ENCODE measurements at regions not wholly inside any gene's neighbourhood (a gene's known extent, or its start where the extent isn't known, plus 50 kb on each side); places are given as distances from the start of the nearest gene placed in this dataset.

GRCh38 chr3:117540597-117540996 is 831.0 kb downstream of the TUSC7 start:
- no peak for TF ChIP-seq CTCF (IDR thresholded peaks at IDR 0.05)
- no peak for TF ChIP-seq POLR2AphosphoS5 (IDR thresholded peaks at IDR 0.05)
- TF ChIP-seq EP300 (IDR thresholded peaks at IDR 0.05): no peak
- no peak for TF ChIP-seq POLR2A (IDR thresholded peaks at IDR 0.05)
- Histone ChIP-seq H3K9me3 (no peaks in the 10 kb centered on the region), H3K4me3 (no peak overlapping the region), H3K4me1 (no peaks in the 10 kb centered on the region), H3K27ac (no peak overlapping the region), H3K27me3 (no peaks in the 10 kb centered on the region), H3K36me3 (no peaks in the 10 kb centered on the region)
- no peak for ATAC-seq
- WGBS, 2 donors (ENCODE audit: low coverage in 1 of 2): 78 to 88% methylated on average over 1 of the region's 1 CpG

GRCh38 chr3:117541721-117542120 is 832.1 kb downstream of the TUSC7 start:
- Histone ChIP-seq H3K4me1 (no peaks in the 10 kb centered on the region), H3K27ac (no peak overlapping the region), H3K27me3 (no peaks in the 10 kb centered on the region), H3K9me3 (no peaks in the 10 kb centered on the region), H3K36me3 (no peaks in the 10 kb centered on the region), H3K4me3 (no peak overlapping the region)
- WGBS, 2 donors (ENCODE audit: low coverage in 1 of 2): 68 to 89% methylated on average over 3 of the region's 3 CpGs
- no peak for ATAC-seq
- TF ChIP-seq EP300 (IDR thresholded peaks at IDR 0.05) (no peak), CTCF (IDR thresholded peaks at IDR 0.05) (no peak), POLR2AphosphoS5 (IDR thresholded peaks at IDR 0.05) (no peak)

- Histone ChIP-seq H3K9me3 (no peaks in the 10 kb centered on the region), H3K36me3 (no peaks in the 10 kb centered on the region), H3K27ac (no peak overlapping the region), H3K4me1 (no peaks in the 10 kb centered on the region), H3K27me3 (no peaks in the 10 kb centered on the region), H3K4me3 (no peak overlapping the region)
- no peak for ATAC-seq
- WGBS, 2 donors (ENCODE audit: low coverage in 1 of 2): 88 to 89% methylated on average over 1 of the region's 1 CpG
- TF ChIP-seq POLR2AphosphoS5 (IDR thresholded peaks at IDR 0.05) (no peak), EP300 (IDR thresholded peaks at IDR 0.05) (no peak), CTCF (IDR thresholded peaks at IDR 0.05) (no peak), POLR2A (IDR thresholded peaks at IDR 0.05) (no peak)
Observed at GRCh38 chr3:117543521-117543920, 833.9 kb downstream of the TUSC7 start.

- Histone ChIP-seq H3K27me3 (no peaks in the 10 kb centered on the region), H3K4me1 (no peaks in the 10 kb centered on the region), H3K4me3 (no peak overlapping the region), H3K27ac (no peak overlapping the region), H3K36me3 (no peaks in the 10 kb centered on the region), H3K9me3 (no peaks in the 10 kb centered on the region)
- no peak for ATAC-seq
- no peak for TF ChIP-seq EP300 (IDR thresholded peaks at IDR 0.05)
- TF ChIP-seq POLR2A (IDR thresholded peaks at IDR 0.05): no peak
- TF ChIP-seq CTCF (IDR thresholded peaks at IDR 0.05): no peak
- TF ChIP-seq POLR2AphosphoS5 (IDR thresholded peaks at IDR 0.05): no peak
- WGBS, 2 donors (ENCODE audit: low coverage in 1 of 2): 84% methylated on average over 4 of the region's 4 CpGs
Observed at GRCh38 chr3:117545484-117545883, 835.9 kb downstream of the TUSC7 start.

- H3K27me3 ChIP-seq: no peaks in the 10 kb centered on the region
- WGBS, 2 donors (ENCODE audit: low coverage in 1 of 2): 78 to 87% methylated on average over 2 of the region's 2 CpGs
- ATAC-seq: no peak
Observed at GRCh38 chr3:117547956-117548550, 838.5 kb downstream of the TUSC7 start.

More at GRCh38 chr3:117547956-117548550, 838.5 kb downstream of the TUSC7 start:
- Histone ChIP-seq H3K4me3 (no peak overlapping the region), H3K27ac (no peak overlapping the region), H3K36me3 (no peaks in the 10 kb centered on the region), H3K4me1 (no peaks in the 10 kb centered on the region), H3K9me3 (no peaks in the 10 kb centered on the region)
- no peak for TF ChIP-seq POLR2AphosphoS5 (IDR thresholded peaks at IDR 0.05)
- TF ChIP-seq POLR2A (IDR thresholded peaks at IDR 0.05): no peak
- TF ChIP-seq EP300 (IDR thresholded peaks at IDR 0.05): no peak
- no peak for TF ChIP-seq CTCF (IDR thresholded peaks at IDR 0.05)
